IMR-90 (cell line): ENCODE measurements at regions not wholly inside any gene's neighbourhood (a gene's known extent, or its start where the extent isn't known, plus 50 kb on each side); places are given as distances from the start of the nearest gene placed in this dataset.

Experiments used
- ATAC-seq: fragments of 200-7000 bp; cut with Tn5 transposase; 2 replicates; pipeline ENCODE4 v1.9.1; 2020; ENCODE audit warnings: low read depth, mild to moderate bottlenecking, moderate library complexity
- BruUV-seq: library from RNA; stranded (reverse); fragments of 400-500 nt; replicated peaks from 2 replicates; lab custom pipeline; 2021; lab: Mats Ljungman, UMichigan
- CTCF ChIA-PET: fragments of 300-600 bp; formaldehyde crosslinking; extraction: SDS; loops from one replicate; lab custom pipeline; 2021; ENCODE audit warnings: antibody characterized with exemption; lab: Yijun Ruan, JAX
- POLR2A ChIA-PET: fragments of 300-600 bp; sonication (Branson Sonifier 250); formaldehyde crosslinking; loops from one replicate; lab custom pipeline; 2022; ENCODE audit warnings: antibody characterized with exemption; ENCODE audit not compliant: unreplicated experiment; lab: Charles Lee
- DNase-seq: peaks from one replicate; pipeline ENCODE4 v3.0.0; 2013
- H2AFZ ChIP-seq: replicated peaks from 2 replicates; pipeline ENCODE3; 2013; ENCODE audit warnings: low read length, mild to moderate bottlenecking; ENCODE audit not compliant: poor library complexity
- H2AK5ac ChIP-seq: 2 replicates; pipeline ENCODE4 v1.6.1; 2013; ENCODE audit warnings: low read depth, low read length, inconsistent platforms
- H2AK9ac ChIP-seq: replicated peaks from 2 replicates; pipeline ENCODE3; 2013; ENCODE audit warnings: mild to moderate bottlenecking, low read depth, low read length, moderate library complexity; ENCODE audit not compliant: poor library complexity
- H2BK120ac ChIP-seq: 2 replicates; pipeline ENCODE4 v1.6.1; 2013; ENCODE audit warnings: low read depth, low read length, inconsistent platforms
- H2BK15ac ChIP-seq: 3 replicates; pipeline ENCODE4 v1.6.1; 2013; ENCODE audit warnings: low read depth, low read length, inconsistent platforms
- H2BK20ac ChIP-seq: 2 replicates; pipeline ENCODE4 v1.6.1; 2013; ENCODE audit warnings: low read depth, mild to moderate bottlenecking, inconsistent platforms, low read length, moderate library complexity
- H2BK5ac ChIP-seq: 2 replicates; pipeline ENCODE4 v1.6.1; 2013; ENCODE audit warnings: mild to moderate bottlenecking, low read depth, low read length, inconsistent platforms; ENCODE audit not compliant: poor library complexity, severe bottlenecking
- H3K14ac ChIP-seq: replicated peaks from 2 replicates; pipeline ENCODE4 v1.6.1; 2013; ENCODE audit warnings: low read depth, low read length, inconsistent platforms
- H3K18ac ChIP-seq: 2 replicates; pipeline ENCODE4 v1.6.1; 2013; ENCODE audit warnings: low read depth, low read length, control low read depth
- H3K23ac ChIP-seq: 2 replicates; pipeline ENCODE4 v1.6.1; 2013; ENCODE audit warnings: low read depth, low read length, inconsistent platforms
- H3K27ac ChIP-seq: 2 replicates; pipeline ENCODE4 v1.5.1; 2013; ENCODE audit warnings: mild to moderate bottlenecking, control low read depth, low read length; ENCODE audit not compliant: insufficient read depth
- H3K27me3 ChIP-seq: 2 replicates; pipeline ENCODE4 v1.6.1; 2013; ENCODE audit warnings: low read length; ENCODE audit not compliant: control insufficient read depth, insufficient read depth
- H3K36me3 ChIP-seq: 2 replicates; pipeline ENCODE4 v1.6.1; 2013; ENCODE audit warnings: low read length, mixed read lengths; ENCODE audit not compliant: control insufficient read depth, insufficient read depth
- H3K4ac ChIP-seq: 2 replicates; pipeline ENCODE4 v1.6.1; 2013; ENCODE audit warnings: low read depth, low read length, inconsistent platforms
- H3K4me1 ChIP-seq: 2 replicates; pipeline ENCODE4 v1.6.1; 2013; ENCODE audit warnings: low read length, mixed read lengths; ENCODE audit not compliant: control insufficient read depth, insufficient read depth
- H3K4me2 ChIP-seq: 2 replicates; pipeline ENCODE4 v1.6.1; 2013; ENCODE audit warnings: low read depth, mild to moderate bottlenecking, control low read depth, low read length, moderate library complexity
- H3K4me3 ChIP-seq: 2 replicates; pipeline ENCODE4 v1.5.1; 2013; ENCODE audit warnings: low read depth, mild to moderate bottlenecking, control low read depth, low read length, moderate library complexity; ENCODE audit not compliant: insufficient read depth
- H3K56ac ChIP-seq: 2 replicates; pipeline ENCODE4 v1.6.1; 2013; ENCODE audit warnings: low read length, inconsistent platforms; ENCODE audit not compliant: insufficient read depth; ENCODE audit errors: extremely low read depth
- H3K79me1 ChIP-seq, 2 experiments: 2 replicates each; pipeline ENCODE4 v1.6.1; 2013; ENCODE audit warnings: low read length in 2 of 2, inconsistent platforms in 1 of 2, low read depth in 1 of 2
- H3K9ac ChIP-seq: 2 replicates; pipeline ENCODE4 v1.6.1; 2013; ENCODE audit warnings: low read depth, low read length, control low read depth
- H3K9me1 ChIP-seq: 2 replicates; pipeline ENCODE4 v1.6.1; 2013; ENCODE audit warnings: low read length, inconsistent platforms; ENCODE audit not compliant: insufficient read depth
- H3K9me3 ChIP-seq: 2 replicates; pipeline ENCODE4 v1.6.1; 2013; ENCODE audit warnings: low read length; ENCODE audit not compliant: control insufficient read depth, insufficient read depth
- H4K20me1 ChIP-seq: 2 replicates; pipeline ENCODE4 v1.6.1; 2013; ENCODE audit warnings: low read length, inconsistent platforms; ENCODE audit not compliant: insufficient read depth
- H4K5ac ChIP-seq: 2 replicates; pipeline ENCODE4 v1.6.1; 2013; ENCODE audit warnings: mild to moderate bottlenecking, low read depth, low read length, control low read depth
- H4K8ac ChIP-seq, 2 experiments: 2 replicates each; pipeline ENCODE4 v1.6.1; 2013; ENCODE audit warnings: low read depth in 2 of 2, low read length in 2 of 2, control low read depth in 1 of 2, inconsistent platforms in 1 of 2
- H4K91ac ChIP-seq: 2 replicates; pipeline ENCODE4 v1.6.1; 2013; ENCODE audit warnings: low read depth, low read length, inconsistent platforms; ENCODE audit not compliant: insufficient read depth
- BHLHE40 ChIP-seq: fragments of 150-350 bp; IDR thresholded peaks from 2 replicates; pipeline ENCODE4 v1.6.1; 2016; ENCODE audit warnings: mild to moderate bottlenecking, low read depth, low read length
- CTCF ChIP-seq: conservative IDR thresholded peaks from 2 replicates; pipeline ENCODE4 v1.5.1; 2012; ENCODE audit warnings: mild to moderate bottlenecking, low read depth, low read length, improper control_type of control experiment
- MXI1 ChIP-seq: IDR thresholded peaks from 2 replicates; pipeline ENCODE4 v1.6.1; 2012; ENCODE audit warnings: low read depth, mild to moderate bottlenecking, low read length, moderate library complexity, borderline replicate concordance
- NFE2L2 ChIP-seq: fragments of 150-350 bp; IDR thresholded peaks from 2 replicates; pipeline ENCODE4 v1.6.1; 2016; ENCODE audit warnings: low read depth, mild to moderate bottlenecking, low read length
- POLR2A ChIP-seq: IDR thresholded peaks from 2 replicates; pipeline ENCODE4 v1.6.1; 2012; ENCODE audit warnings: mild to moderate bottlenecking, low read depth, low read length
- RCOR1 ChIP-seq: IDR thresholded peaks from 2 replicates; pipeline ENCODE4 v1.6.1; 2012; ENCODE audit warnings: mild to moderate bottlenecking, low read length, improper control_type of control experiment; ENCODE audit not compliant: insufficient replicate concordance
- USF2 ChIP-seq: fragments of 150-350 bp; IDR thresholded peaks from 2 replicates; pipeline ENCODE4 v1.6.1; 2017; ENCODE audit warnings: mild to moderate bottlenecking, antibody characterized with exemption, low read length, low read depth
- WGBS, 2 experiments: methylation state at CpG; one replicate each; pipeline versions ENCODE4 v1.1.5 to v1.1.7; 2013; ENCODE audit warnings: missing lambda C conversion rate in 2 of 2; ENCODE audit not compliant: insufficient read length in 1 of 2; ENCODE audit errors: extremely low coverage in 2 of 2; 5-methylcytosine and 5-hydroxymethylcytosine counted together
- dilution Hi-C: fragments of 300-500 bp; cut with HindIII; formaldehyde crosslinking; loops from one replicate; pipeline ENCODE4 v1.14.3; 2018; ENCODE audit warnings: low sequenced_read_pairs; ENCODE audit not compliant: unreplicated experiment
- in situ Hi-C: fragments of 300-500 bp; cut with MboI; formaldehyde crosslinking; loops from 3 replicates; pipeline ENCODE4 v1.14.3; 2019; ENCODE audit warnings: low sequenced_read_pairs, inconsistent platforms, mixed read lengths
- intact Hi-C: fragments of 100-400 bp; cut with micrococcal nuclease; formaldehyde crosslinking; loops from 2 replicates; pipeline ENCODE4 v1.10.0; 2022

- no peak for TF ChIP-seq USF2
- TF ChIP-seq RCOR1, result no peak
- no peak for TF ChIP-seq BHLHE40
- TF ChIP-seq CTCF, result no peak
- no peak for TF ChIP-seq MXI1
- TF ChIP-seq NFE2L2, result no peak
- TF ChIP-seq POLR2A, result no peak
- H2AK5ac ChIP-seq, result no peak overlapping the region
- intact Hi-C loops (loop anchor here (5.0 kb wide), 1 partner anchor 39 kb away; no protein-coding TSS in a partner anchor), dilution Hi-C loops (no loop called here), in situ Hi-C loops (no loop called here)
- no peak overlapping the region for H3K4me3 ChIP-seq
- H4K5ac ChIP-seq, result no peak overlapping the region
- no peak for ATAC-seq
- H3K9ac ChIP-seq, result no peak overlapping the region
- no peak overlapping the region for H3K4ac ChIP-seq
- no peak overlapping the region for H3K18ac ChIP-seq
- no peak overlapping the region for H2BK5ac ChIP-seq
- no TSS peak for BruUV-seq
- POLR2A ChIA-PET, result no interaction called here
- no peak overlapping the region for H2BK20ac ChIP-seq
- no peak overlapping the region for H2AFZ ChIP-seq
- no peak overlapping the region for H2BK15ac ChIP-seq
- H3K79me1 ChIP-seq, result no peaks in the 10 kb centered on the region
- no peak overlapping the region for H4K91ac ChIP-seq
- H3K23ac ChIP-seq, result no peak overlapping the region
- H3K9me1 ChIP-seq, result no peaks in the 10 kb centered on the region
- H3K56ac ChIP-seq, result no peak overlapping the region
- no peaks in the 10 kb centered on the region for H3K27me3 ChIP-seq
- H3K4me1 ChIP-seq, result peaks cover 6% of the 10 kb centered on the region
- no peaks in the 10 kb centered on the region for H4K20me1 ChIP-seq
- H3K14ac ChIP-seq, result no peak overlapping the region
- H2BK120ac ChIP-seq, result no peak overlapping the region
- CTCF ChIA-PET, result no interaction called here
- no peaks in the 10 kb centered on the region for H3K9me3 ChIP-seq
- H3K36me3 ChIP-seq, result no peaks in the 10 kb centered on the region
- no peak overlapping the region for H4K8ac ChIP-seq
- no peak overlapping the region for H2AK9ac ChIP-seq
- WGBS, 2 experiments, result no CpG with 5 or more reads among the region's 1 CpG
- H3K27ac ChIP-seq, result no peak overlapping the region
- no peak overlapping the region for H3K4me2 ChIP-seq
- no peak for DNase-seq
These were observed 69.1 kb upstream of the GADD45A start for GRCh38 chr1:67615886-67616285.
